HEK293T (cell line): ENCODE measurements at regions not wholly inside any gene's neighbourhood (a gene's known extent, or its start where the extent isn't known, plus 50 kb on each side); places are given as distances from the start of the nearest gene placed in this dataset.

ENCODE experiments used
- ARNT ChIP-seq: fragments of 450-650 bp; IDR thresholded peaks from 2 replicates; pipeline ENCODE4 v1.6.1; 2017; ENCODE audit warnings: mild to moderate bottlenecking
- BHLHE40 ChIP-seq: fragments of 450-650 bp; IDR thresholded peaks from 2 replicates; pipeline ENCODE4 v1.6.1; 2016; ENCODE audit warnings: mild to moderate bottlenecking, moderate library complexity, borderline replicate concordance
- FOXA1 ChIP-seq: fragments of 450-650 bp; IDR thresholded peaks from 2 replicates; pipeline ENCODE4 v1.6.1; 2016; ENCODE audit warnings: mild to moderate bottlenecking
- FOXK2 ChIP-seq: fragments of 450-650 bp; IDR thresholded peaks from 2 replicates; pipeline ENCODE4 v1.6.1; 2016; ENCODE audit warnings: mild to moderate bottlenecking
- FOXM1 ChIP-seq: fragments of 450-650 bp; IDR thresholded peaks from 2 replicates; pipeline ENCODE4 v1.6.1; 2017; ENCODE audit warnings: mild to moderate bottlenecking, borderline replicate concordance
- LEF1 ChIP-seq: fragments of 450-650 bp; IDR thresholded peaks from 2 replicates; pipeline ENCODE4 v1.6.1; 2017; ENCODE audit warnings: mild to moderate bottlenecking, borderline replicate concordance
- NFRKB ChIP-seq: fragments of 450-650 bp; IDR thresholded peaks from 2 replicates; pipeline ENCODE4 v1.6.1; 2016; ENCODE audit warnings: mild to moderate bottlenecking, moderate library complexity
- SP1 ChIP-seq: fragments of 450-650 bp; IDR thresholded peaks from 2 replicates; pipeline ENCODE4 v1.6.1; 2017
- SUZ12 ChIP-seq: fragments of 450-650 bp; IDR thresholded peaks from 2 replicates; pipeline ENCODE4 v1.6.1; 2016; ENCODE audit warnings: mild to moderate bottlenecking
- TARDBP ChIP-seq: fragments of 450-650 bp; IDR thresholded peaks from 2 replicates; pipeline ENCODE4 v1.6.1; 2016

GRCh38 chr16:17759451-17760390 is 289.0 kb upstream of the XYLT1 start:
- no peak for TF ChIP-seq NFRKB
- no peak for TF ChIP-seq FOXK2
- no peak for TF ChIP-seq SP1
- no peak for TF ChIP-seq SUZ12
- no peak for TF ChIP-seq FOXM1
- TF ChIP-seq ARNT = no peak
- no peak for TF ChIP-seq BHLHE40
- TF ChIP-seq FOXA1 = no peak
- no peak for TF ChIP-seq TARDBP
- TF ChIP-seq LEF1 = no peak
